ENCODE measurements at regions not wholly inside any gene's neighbourhood (a gene's known extent, or its start where the extent isn't known, plus 50 kb on each side); places are given as distances from the start of the nearest gene placed in this dataset.

DNA sequence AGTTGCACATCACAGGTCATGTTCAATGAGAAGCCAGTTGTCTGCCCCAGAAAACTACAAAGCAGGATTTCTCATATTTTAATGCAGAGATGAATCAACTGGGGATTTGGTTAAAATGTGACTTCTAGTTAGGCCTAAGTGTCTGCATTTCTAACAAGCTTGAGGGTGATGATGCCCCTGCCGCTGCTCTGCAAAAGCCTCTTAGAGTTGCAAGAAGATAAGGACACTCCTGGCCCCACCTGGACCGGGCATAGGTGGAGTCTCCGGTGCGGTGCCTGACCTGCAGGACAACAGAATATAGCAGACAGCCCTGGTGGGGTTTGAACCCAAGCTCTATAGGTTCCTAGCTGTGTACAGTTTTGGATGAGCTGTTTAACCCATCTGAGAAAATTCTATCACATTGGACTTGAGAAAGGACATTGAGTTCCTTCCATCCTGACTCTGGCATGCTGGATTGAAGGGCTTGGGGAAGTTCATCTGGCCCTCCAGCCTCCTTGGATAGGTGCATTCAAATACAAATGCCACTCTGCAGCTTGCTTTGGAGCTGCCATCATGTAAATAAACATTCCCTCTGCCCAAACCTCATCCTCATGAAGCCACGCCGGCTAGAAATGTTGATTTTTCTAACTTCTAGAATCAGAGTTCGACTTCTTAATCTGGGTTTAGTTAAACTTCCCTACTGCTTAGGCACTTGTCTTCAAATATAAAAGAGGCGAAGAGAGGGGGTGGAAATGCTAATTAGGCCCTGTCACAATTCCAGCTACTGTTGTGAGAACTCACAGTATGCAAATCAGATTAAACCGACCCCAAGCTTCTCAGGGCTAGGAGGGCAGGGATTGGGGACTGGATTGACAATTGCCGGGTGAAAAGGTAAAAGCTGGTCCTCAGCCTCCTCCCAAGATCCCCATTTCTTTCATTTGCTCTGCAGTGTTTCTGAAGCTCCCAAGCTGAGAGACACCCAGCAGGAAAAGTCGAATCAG, 1225.6 kb downstream of the VRK1 start:
- no peak for DNase-seq (ENCODE audit: low read depth)

DNA sequence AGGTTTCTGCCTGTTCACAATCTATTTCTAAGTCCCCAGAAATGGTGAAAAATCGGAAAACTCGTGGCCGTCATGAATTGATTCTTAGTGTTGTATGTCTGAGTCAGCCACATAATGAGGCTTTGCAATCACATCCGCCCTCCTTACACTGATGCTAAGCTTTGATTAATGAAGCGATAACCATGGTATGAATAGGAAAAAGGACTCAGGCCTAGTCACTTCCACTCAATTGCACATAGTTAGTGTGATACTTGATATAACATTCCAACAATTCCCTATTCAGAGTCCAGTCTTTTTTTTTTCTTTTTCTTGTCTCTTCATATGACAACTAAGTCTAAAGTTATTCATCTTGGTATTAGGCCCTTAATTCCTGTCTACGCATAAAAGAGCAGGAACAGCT, 1231.0 kb downstream of the VRK1 start:
- DNase-seq (ENCODE audit: low read depth), result no peak

DNA sequence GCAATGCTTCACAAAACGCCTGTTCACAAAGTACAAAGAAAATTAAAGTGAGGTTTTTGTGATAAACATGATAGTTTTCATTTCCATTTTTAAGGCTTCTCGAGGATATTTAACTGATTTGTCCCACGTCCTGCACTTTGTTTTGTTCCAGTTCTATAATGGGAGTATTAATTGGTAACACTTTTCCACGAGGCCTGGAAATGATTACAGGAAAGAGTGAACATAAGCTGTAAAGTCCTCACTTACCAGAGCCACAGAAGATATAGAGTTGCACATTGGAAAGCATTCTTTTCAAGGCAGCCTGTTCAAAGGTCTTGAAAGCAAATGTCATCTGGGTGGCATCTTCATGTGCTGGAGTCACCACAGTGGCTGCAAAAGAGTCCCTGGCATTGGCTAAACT, 1236.6 kb downstream of the BCL11B start:
- no peak for DNase-seq (ENCODE audit: low read depth)

GRCh38 chr14:98037831-98038230, 1234.2 kb downstream of the BCL11B start:
- no peak for DNase-seq (ENCODE audit: low read depth)

GRCh38 chr14:98056946-98057345, 1215.1 kb downstream of the BCL11B start:
- DNase-seq (ENCODE audit: low read depth), result no peak

- no peak for DNase-seq (ENCODE audit: low read depth)
Measured at GRCh38 chr14:98059106-98059505, 1212.9 kb downstream of the BCL11B start.

DNA sequence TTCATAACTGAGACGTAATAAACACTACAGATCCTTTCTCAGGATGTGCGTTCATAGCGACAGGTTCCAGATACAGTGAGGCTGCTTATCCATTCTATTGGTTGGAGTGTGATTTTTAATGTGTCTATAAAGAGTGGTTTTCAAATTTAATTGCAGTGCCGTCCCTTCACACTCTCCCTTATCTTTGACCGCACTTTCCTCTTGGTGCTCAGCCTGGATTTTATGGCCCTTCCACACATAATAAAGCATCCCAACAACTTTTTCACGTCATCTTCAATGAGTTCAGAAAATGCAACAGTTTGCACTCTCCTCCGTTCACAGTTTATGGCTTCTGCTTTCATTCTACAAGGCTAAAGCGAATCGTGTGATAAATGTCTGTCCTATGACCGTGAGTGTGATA, 1209.9 kb downstream of the BCL11B start:
- DNase-seq (ENCODE audit: low read depth), result no peak

- DNase-seq (ENCODE audit: low read depth), result no peak
Measured at GRCh38 chr14:98069712-98070171, 1202.3 kb downstream of the BCL11B start.

- DNase-seq (ENCODE audit: low read depth), result no peak
Measured at GRCh38 chr14:98070536-98070935, 1201.5 kb downstream of the BCL11B start.

- no peak for DNase-seq (ENCODE audit: low read depth)
Measured at GRCh38 chr14:98074111-98074510, 1197.9 kb downstream of the BCL11B start.

DNA sequence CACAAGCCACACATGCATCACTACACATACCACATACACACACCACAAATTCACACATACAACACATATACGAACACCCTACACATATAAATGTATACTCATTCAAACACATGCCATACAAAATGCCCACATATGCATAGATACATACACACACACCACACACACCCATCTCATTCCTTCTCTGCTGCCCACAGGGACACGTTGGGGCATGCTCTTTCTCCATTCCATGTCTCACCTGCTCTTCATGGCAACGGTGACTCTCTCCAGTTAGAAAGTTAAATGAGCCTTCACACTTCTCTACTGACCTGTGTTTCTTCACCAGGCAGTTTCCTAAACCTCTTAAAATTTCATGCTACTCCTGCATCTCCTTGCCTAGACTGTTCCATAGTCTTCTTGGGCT, 1194.8 kb downstream of the BCL11B start:
- DNase-seq (ENCODE audit: low read depth), result no peak

DNA sequence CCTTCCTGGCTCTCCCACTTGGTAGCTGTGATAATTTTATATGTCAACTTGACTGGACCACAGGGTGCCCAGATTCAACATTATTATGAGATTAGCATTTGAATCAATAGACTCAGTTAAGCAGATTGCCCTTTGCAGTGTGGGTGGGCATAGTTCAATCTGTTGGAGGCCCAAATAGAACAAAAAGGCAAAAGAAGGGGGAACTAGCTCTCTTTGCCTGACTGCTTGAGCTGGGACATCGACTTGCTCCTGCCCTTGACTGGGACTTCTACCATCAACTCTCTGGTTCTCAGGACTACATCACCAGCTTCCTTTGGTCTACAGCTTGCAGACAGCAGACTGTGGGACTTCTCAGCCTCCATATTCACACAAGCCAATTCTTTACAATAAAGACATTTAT, 1189.2 kb downstream of the BCL11B start:
- no peak for DNase-seq (ENCODE audit: low read depth)

GRCh38 chr14:98085751-98086150, 1186.2 kb downstream of the BCL11B start:
- no peak for DNase-seq (ENCODE audit: low read depth)

DNA sequence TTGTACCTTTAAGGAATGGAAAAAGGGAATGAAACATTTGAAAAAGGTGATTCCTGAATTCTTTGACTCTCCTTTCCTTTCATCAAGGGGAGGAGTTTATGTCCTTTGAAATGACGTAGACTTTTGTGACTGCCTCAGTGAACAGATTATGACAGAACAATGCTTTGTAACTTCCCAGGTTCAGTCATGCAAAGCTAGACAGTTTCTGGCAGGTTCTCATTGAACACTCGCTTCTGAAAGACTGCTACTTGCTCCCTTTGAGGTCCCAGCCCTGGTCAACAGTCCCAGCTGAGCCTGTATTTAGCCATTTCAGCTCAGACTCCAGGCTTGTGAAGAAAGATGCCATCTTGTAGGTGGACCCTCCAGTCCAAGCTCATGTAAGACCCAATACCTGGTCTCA, 1178.9 kb downstream of the BCL11B start:
- no peak for DNase-seq (ENCODE audit: low read depth)

DNA sequence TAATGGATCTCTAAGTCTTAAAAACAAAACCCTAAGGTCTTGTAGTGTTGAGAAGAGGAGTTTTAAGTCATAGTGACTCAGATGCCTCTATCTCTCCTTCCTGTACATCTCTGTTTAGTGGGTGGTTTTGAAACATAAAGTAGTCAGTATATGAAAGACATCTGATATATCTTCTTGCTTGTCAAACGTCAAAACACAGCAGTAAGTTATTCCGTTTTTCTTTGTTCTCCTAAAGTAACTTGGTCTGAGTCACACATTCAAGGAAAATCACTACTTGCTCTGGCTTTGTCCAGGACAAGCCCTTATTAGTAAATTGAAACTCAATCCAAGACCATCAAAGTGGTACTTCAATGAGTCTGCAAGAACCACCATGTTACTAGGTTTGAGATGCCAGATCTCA, 1172.5 kb downstream of the BCL11B start:
- DNase-seq (ENCODE audit: low read depth), result no peak

DNA sequence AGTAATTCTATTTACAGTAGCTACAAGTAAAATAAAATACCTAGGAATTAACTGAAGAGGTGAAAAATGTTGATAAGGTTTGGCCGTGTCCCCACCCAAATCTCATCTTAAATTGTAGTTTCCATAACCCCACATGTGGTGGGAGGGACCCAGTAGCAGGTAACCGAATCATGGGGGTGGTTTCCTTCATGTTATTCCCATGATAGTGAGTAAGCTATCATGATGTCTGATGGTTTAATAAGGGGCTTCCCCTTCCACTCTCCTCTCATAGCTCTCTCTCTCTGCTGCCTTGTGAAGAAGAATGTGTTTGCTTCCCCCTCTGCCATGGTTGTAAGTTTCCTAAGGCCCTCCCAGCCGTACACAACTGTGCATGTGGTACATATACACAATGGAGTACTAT, 1170.7 kb downstream of the BCL11B start:
- DNase-seq (ENCODE audit: low read depth), result no peak

- no peak for DNase-seq (ENCODE audit: low read depth)
Measured at GRCh38 chr14:98103705-98104104, 1168.3 kb downstream of the BCL11B start.

GRCh38 chr14:98109326-98109725, 1162.7 kb downstream of the BCL11B start:
- DNase-seq (ENCODE audit: low read depth), result no peak

- DNase-seq (ENCODE audit: low read depth), result no peak
Measured at GRCh38 chr14:98112194-98112780, 1159.7 kb downstream of the BCL11B start.

DNA sequence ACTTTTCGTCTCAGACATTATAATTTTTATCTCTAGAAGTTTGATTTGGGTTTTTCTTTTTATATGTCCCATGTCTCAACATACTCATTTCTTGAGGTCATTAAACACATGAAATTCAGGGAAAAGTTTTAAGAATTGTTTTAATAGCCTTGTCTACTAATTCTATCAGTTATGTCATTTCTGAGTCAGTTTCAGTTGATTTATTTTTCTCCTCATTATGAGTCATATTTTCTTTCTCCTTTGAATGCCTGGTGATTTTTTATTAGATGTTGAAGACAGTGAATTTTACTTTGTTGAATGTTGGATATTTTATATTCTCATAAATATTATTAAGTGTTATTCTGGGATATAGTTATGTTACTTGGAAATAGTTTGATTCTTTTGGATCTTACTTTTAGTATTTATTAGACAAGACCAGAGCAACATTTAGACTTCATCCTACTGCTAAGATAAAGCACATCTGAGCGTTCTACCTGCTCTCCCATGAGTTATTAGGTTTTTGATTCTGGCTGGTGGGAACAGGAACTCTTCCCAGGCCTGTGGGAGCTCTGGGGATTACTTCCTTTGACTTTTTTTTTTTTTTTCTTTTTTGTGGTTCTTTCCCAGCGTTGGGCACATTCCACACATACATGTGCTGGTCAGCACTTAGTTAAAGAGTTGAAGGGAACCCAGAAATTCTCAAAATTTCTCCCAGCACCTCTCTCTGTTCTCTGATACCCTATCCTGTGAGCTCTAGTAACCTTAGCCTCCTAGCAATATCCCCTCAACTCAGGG, 1157.7 kb downstream of the BCL11B start:
- no peak for DNase-seq (ENCODE audit: low read depth)

- no peak for DNase-seq (ENCODE audit: low read depth)
Measured at GRCh38 chr14:98114946-98115345, 1157.1 kb downstream of the BCL11B start.

- no peak for DNase-seq (ENCODE audit: low read depth)
Measured at GRCh38 chr14:98118749-98119148, 1153.2 kb downstream of the BCL11B start.

- DNase-seq (ENCODE audit: low read depth), result no peak
Measured at GRCh38 chr14:98119739-98120138, 1152.3 kb downstream of the BCL11B start.

All from HS-5 (cell line).